RWPE1 (cell line): ENCODE measurements at regions not wholly inside any gene's neighbourhood (a gene's known extent, or its start where the extent isn't known, plus 50 kb on each side); places are given as distances from the start of the nearest gene placed in this dataset.

Experiments used
- CTCF ChIA-PET: fragments of 350-600 bp; sonication (Branson Sonifier 250); formaldehyde crosslinking; extraction: SDS; loops from one replicate; lab custom pipeline; 2021; lab: Yijun Ruan, JAX
- POLR2A ChIA-PET: fragments of 400-600 bp; formaldehyde crosslinking; extraction: SDS; loops from one replicate; lab custom pipeline; 2020; ENCODE audit warnings: antibody characterized with exemption; ENCODE audit not compliant: low non-redundant PET; lab: Yijun Ruan, JAX
- DNase-seq: peaks from one replicate; pipeline ENCODE4 v3.0.0; 2012; ENCODE audit warnings: low spot score
- H3K27ac ChIP-seq: fragments of 450-650 bp; 2 replicates; pipeline ENCODE4 v1.5.1; 2017
- TF ChIP-seq, protein P1 (sequence below): fragments of 450-650 bp; conservative IDR thresholded peaks from 2 replicates; pipeline ENCODE4 v1.5.1; 2017; ENCODE audit warnings: low read depth, mild to moderate bottlenecking

- POLR2A ChIA-PET: no interaction called here
- CTCF ChIA-PET: no interaction called here
- DNase-seq: no peak
- H3K27ac ChIP-seq: no peak overlapping the region
- TF ChIP-seq, protein P1, sequence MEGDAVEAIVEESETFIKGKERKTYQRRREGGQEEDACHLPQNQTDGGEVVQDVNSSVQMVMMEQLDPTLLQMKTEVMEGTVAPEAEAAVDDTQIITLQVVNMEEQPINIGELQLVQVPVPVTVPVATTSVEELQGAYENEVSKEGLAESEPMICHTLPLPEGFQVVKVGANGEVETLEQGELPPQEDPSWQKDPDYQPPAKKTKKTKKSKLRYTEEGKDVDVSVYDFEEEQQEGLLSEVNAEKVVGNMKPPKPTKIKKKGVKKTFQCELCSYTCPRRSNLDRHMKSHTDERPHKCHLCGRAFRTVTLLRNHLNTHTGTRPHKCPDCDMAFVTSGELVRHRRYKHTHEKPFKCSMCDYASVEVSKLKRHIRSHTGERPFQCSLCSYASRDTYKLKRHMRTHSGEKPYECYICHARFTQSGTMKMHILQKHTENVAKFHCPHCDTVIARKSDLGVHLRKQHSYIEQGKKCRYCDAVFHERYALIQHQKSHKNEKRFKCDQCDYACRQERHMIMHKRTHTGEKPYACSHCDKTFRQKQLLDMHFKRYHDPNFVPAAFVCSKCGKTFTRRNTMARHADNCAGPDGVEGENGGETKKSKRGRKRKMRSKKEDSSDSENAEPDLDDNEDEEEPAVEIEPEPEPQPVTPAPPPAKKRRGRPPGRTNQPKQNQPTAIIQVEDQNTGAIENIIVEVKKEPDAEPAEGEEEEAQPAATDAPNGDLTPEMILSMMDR: no peak
Measured at GRCh38 chr22:49116021-49116420, 711.7 kb downstream of the BRD1 start.

DNA sequence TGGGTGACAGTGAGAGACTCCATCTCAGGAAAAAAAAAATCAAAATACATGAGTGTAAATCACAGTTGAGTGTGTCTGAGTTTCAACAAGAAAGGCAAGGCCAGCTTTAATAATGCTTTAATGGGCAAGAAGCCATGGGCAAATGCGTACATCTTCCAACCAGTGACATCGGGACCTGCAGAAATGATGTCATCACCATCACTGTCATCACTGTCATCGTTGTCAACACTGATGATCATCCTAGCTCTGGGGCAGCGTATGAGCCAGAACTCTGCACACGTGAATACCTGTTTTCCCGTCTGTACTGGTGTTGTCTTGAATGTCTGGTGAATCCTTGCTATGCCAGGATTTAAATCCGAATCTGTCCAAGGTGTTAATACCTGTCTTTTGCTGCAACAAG, 712.5 kb downstream of the BRD1 start:
- no peak for DNase-seq
- POLR2A ChIA-PET: no interaction called here
- TF ChIP-seq, protein P1: no peak
- H3K27ac ChIP-seq: no peak overlapping the region
- CTCF ChIA-PET: no interaction called here

GRCh38 chr22:49113758-49114157, 713.9 kb downstream of the BRD1 start:
- H3K27ac ChIP-seq: no peak overlapping the region
- POLR2A ChIA-PET: no interaction called here
- no peak for DNase-seq
- TF ChIP-seq, protein P1: no peak
- CTCF ChIA-PET: no interaction called here

GRCh38 chr22:49112661-49113626, 714.7 kb downstream of the BRD1 start:
- POLR2A ChIA-PET: no interaction called here
- CTCF ChIA-PET: no interaction called here
- H3K27ac ChIP-seq: no peak overlapping the region
- no peak for DNase-seq
- TF ChIP-seq, protein P1: no peak

DNA sequence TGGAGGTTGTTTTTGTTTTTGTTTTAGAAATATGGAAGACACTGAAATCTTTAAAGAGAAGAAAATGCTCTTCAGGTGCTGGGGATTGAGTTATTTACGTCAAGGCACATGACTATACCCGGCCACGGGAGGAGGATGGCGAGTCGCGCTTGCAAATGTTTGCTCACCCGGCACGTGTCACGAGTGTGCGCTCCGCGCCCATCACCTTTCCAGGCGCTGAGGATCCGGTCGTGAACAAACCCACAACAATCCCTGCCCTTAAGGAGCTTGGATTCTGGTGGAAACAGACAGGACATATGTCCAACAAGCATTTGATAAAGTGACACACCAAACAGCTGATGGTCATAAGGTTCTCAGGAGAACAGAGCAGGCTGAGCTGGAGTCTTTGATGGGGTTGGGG, 715.5 kb downstream of the BRD1 start:
- H3K27ac ChIP-seq: no peak overlapping the region
- DNase-seq: no peak
- CTCF ChIA-PET: interaction anchor here (0.6 kb wide), 1 partner anchor 614 kb away, joined by 3 read pairs; no protein-coding TSS in a partner anchor
- POLR2A ChIA-PET: no interaction called here
- TF ChIP-seq, protein P1: no peak

GRCh38 chr22:49111085-49111484, 716.6 kb downstream of the BRD1 start:
- TF ChIP-seq, protein P1: no peak
- POLR2A ChIA-PET: no interaction called here
- no peak overlapping the region for H3K27ac ChIP-seq
- CTCF ChIA-PET: no interaction called here
- no peak for DNase-seq
